Aorta (tissue), 5 donors: ENCODE measurements at regions not wholly inside any gene's neighbourhood (a gene's known extent, or its start where the extent isn't known, plus 50 kb on each side); places are given as distances from the start of the nearest gene placed in this dataset.

Experiments used
- ATAC-seq: fragments of 200-7000 bp; cut with Tn5 transposase; one replicate; pipeline ENCODE4 v1.9.1; 2022; ENCODE audit warnings: moderate library complexity; ENCODE audit not compliant: low FRiP score
- DNase-seq, 2 donors: peaks; one replicate each; pipeline ENCODE4 v3.0.0-alpha.2; 2020
- H3K27ac ChIP-seq, 2 donors: one replicate each; pipeline ENCODE4 v1.5.1; 2013; ENCODE audit warnings: low read length in 2 of 2, mild to moderate bottlenecking in 2 of 2, moderate library complexity in 2 of 2, control low read depth in 1 of 2, inconsistent platforms in 1 of 2, low read depth in 1 of 2
- H3K27me3 ChIP-seq, 2 donors: one replicate each; pipeline ENCODE4 v1.6.1; 2013; ENCODE audit warnings: control low read depth in 1 of 2, low read length in 1 of 2, mild to moderate bottlenecking in 1 of 2, moderate library complexity in 1 of 2; ENCODE audit not compliant: insufficient read depth in 2 of 2, control insufficient read depth in 1 of 2
- H3K36me3 ChIP-seq, 2 donors: one replicate each; pipeline ENCODE4 v1.6.1; 2013; ENCODE audit warnings: control low read depth in 1 of 2, low read length in 1 of 2, mild to moderate bottlenecking in 1 of 2; ENCODE audit not compliant: insufficient read depth in 2 of 2, control insufficient read depth in 1 of 2
- H3K4me1 ChIP-seq, 2 donors: one replicate each; pipeline ENCODE4 v1.6.1; 2013; ENCODE audit warnings: low read length in 2 of 2, control low read depth in 1 of 2, mild to moderate bottlenecking in 1 of 2, moderate library complexity in 1 of 2; ENCODE audit not compliant: insufficient read depth in 2 of 2, control insufficient read depth in 1 of 2
- H3K4me3 ChIP-seq, 2 donors: one replicate each; pipeline ENCODE4 v1.5.1; 2013; ENCODE audit warnings: low read length in 2 of 2, control low read depth in 1 of 2, mild to moderate bottlenecking in 1 of 2
- H3K9me3 ChIP-seq: one replicate; pipeline ENCODE4 v1.6.1; 2013; ENCODE audit warnings: mild to moderate bottlenecking, low read length; ENCODE audit not compliant: control insufficient read depth
- WGBS, 2 donors: extraction: QIAGEN DNeasy Blood & Tissue Kit; methylation state at CpG; one replicate each; pipeline ENCODE4 v1.1.7; 2013; 5-methylcytosine and 5-hydroxymethylcytosine counted together
- intact Hi-C, 2 donors: fragments of 100-400 bp; cut with DNase I; formaldehyde crosslinking; loops; one replicate each; pipeline versions ENCODE4 v1.14.2 to v1.15.0; 2022
- donor health status: healthy with polysubstance abuse.
- donor health status: Bipolar disorder and iron deficiency.
- donor health status: DM: no; HTN: no; CAD: no.
- donor health status: DM: no; HTN: no; CAD: no.
- donor health status: DM: yes; HTN: yes; CAD: no.

DNA sequence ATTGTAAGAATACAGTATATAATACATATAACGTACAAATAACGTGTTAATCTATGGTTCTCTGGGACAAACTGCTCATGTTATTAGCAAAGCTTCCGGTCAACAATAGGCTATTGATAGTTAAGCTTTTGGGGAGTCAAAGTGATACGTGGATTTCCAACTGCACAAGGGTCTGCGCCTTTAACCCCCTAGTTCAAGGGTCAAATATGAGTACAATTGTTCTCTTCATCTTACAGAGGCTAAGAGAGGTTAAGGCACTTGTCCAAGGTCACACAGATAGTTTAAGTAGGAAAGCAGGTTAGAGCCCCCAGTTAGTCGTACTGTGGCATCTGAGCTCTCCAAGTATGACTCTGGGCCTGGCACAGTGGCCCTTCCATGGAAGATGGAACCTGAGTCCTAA, 204.3 kb upstream of the KRR1 start:
- DNase-seq (no peak), ATAC-seq (no peak)
- Histone ChIP-seq H3K27ac (no peak overlapping the region), H3K27me3 (no peaks in the 10 kb centered on the region), H3K9me3 (no peaks in the 10 kb centered on the region), H3K36me3 (no peaks in the 10 kb centered on the region), H3K4me3 (no peak overlapping the region), H3K4me1 (no peaks in the 10 kb centered on the region)
- 95 to 96% methylated on average over 6 of the region's 6 CpGs for WGBS, 2 donors
- intact Hi-C loops: no loop called here

- Histone ChIP-seq H3K9me3 (no peaks in the 10 kb centered on the region), H3K36me3 (no peaks in the 10 kb centered on the region), H3K4me1 (no peaks in the 10 kb centered on the region), H3K27me3 (no peaks in the 10 kb centered on the region), H3K4me3 (no peak overlapping the region), H3K27ac (no peak overlapping the region)
- 60 to 70% methylated on average over 4 of the region's 4 CpGs for WGBS, 2 donors
- no peak for DNase-seq
- ATAC-seq: no peak
- intact Hi-C loops: no loop called here
Measured at GRCh38 chr12:75715323-75715644, 203.9 kb upstream of the KRR1 start.

DNA sequence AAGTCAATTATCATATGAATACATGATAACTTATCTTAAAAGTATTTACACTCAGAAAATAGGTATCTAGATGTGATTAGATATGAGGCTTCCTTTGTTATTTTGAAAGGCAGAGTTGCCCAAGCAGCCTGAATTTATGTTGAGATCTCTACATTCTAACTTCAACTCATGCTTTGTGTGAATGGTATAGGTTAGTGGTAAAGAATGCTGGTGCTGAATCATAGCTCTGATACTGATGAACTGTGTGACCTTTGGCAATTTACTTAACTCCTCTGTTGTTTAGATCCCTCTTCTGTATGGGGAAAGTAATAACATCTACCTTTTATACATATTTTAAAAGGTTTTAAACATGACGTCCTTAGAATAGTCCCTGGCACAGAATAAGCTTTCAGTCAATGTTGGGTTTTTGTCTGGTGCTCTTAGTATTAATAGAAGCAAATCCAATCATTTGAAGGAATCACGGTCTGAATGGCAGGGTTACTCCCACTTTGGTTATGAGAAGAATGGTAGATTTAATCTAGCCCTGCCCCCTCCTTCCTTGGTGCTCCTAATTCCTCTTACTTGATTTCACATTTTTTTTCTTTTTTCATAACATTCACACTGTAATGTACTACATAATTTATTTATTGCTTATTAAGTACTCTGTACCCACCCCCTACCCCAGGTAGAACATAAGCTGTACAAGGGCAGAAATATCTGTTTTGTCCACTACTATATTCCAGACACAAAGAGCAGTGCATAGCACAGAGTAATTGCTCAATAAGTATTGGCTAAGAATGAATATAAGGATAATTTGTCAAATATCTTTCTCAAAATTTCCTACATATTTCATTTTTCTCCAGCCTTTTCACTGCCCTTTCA, 203.3 kb upstream of the KRR1 start:
- DNase-seq: no peak
- Histone ChIP-seq H3K4me3 (no peak overlapping the region), H3K27me3 (no peaks in the 10 kb centered on the region), H3K9me3 (no peaks in the 10 kb centered on the region), H3K27ac (no peak overlapping the region), H3K4me1 (no peaks in the 10 kb centered on the region), H3K36me3 (no peaks in the 10 kb centered on the region)
- WGBS, 2 donors: 56 to 63% methylated on average over 2 of the region's 2 CpGs
- no peak for ATAC-seq
- intact Hi-C loops: no loop called here

- intact Hi-C loops: no loop called here
- no peak for DNase-seq
- ATAC-seq: no peak
Measured at GRCh38 chr12:75713434-75713833, 202.0 kb upstream of the KRR1 start.

GRCh38 chr12:75712223-75712622, 200.8 kb upstream of the KRR1 start:
- intact Hi-C loops: no loop called here
- DNase-seq (no peak), ATAC-seq (no peak)
- no peaks in the 10 kb centered on the region for H3K36me3 ChIP-seq
- H3K4me1 ChIP-seq: no peaks in the 10 kb centered on the region
- H3K4me3 ChIP-seq: no peak overlapping the region
- no peaks in the 10 kb centered on the region for H3K27me3 ChIP-seq
- no peak overlapping the region for H3K27ac ChIP-seq
- H3K9me3 ChIP-seq: no peaks in the 10 kb centered on the region

More at GRCh38 chr12:75713434-75713833, 202.0 kb upstream of the KRR1 start:
- H3K4me1 ChIP-seq: no peaks in the 10 kb centered on the region
- H3K27ac ChIP-seq: no peak overlapping the region
- no peaks in the 10 kb centered on the region for H3K27me3 ChIP-seq
- 97 to 98% methylated on average over 3 of the region's 3 CpGs for WGBS, 2 donors
- H3K4me3 ChIP-seq: no peak overlapping the region
- no peaks in the 10 kb centered on the region for H3K9me3 ChIP-seq
- no peaks in the 10 kb centered on the region for H3K36me3 ChIP-seq

DNA sequence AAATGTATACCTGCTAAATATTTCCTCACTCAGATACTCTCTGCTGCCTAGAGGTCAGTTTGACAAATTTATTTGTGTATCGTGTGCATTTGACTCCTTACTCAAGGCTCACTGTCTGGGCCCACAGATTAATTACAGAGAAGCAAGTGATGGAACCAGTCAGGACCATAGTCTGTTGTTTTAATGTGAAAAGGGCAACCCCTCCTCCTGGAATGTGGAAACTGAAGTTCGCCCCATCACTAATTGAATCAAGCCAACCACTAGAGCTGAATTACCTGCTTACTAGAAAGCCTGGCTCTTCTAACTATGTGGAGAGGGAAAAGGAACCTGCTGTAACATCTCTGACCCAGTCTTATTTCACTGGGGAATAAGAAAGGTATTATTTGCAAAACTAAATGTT, 199.9 kb upstream of the KRR1 start:
- H3K36me3 ChIP-seq: no peaks in the 10 kb centered on the region
- H3K27ac ChIP-seq: no peak overlapping the region
- no peak for ATAC-seq
- no peaks in the 10 kb centered on the region for H3K9me3 ChIP-seq
- no peak for DNase-seq
- no peak overlapping the region for H3K4me3 ChIP-seq
- intact Hi-C loops: no loop called here
- 97 to 98% methylated on average over 2 of the region's 2 CpGs for WGBS, 2 donors
- H3K4me1 ChIP-seq: no peaks in the 10 kb centered on the region
- no peaks in the 10 kb centered on the region for H3K27me3 ChIP-seq

DNA sequence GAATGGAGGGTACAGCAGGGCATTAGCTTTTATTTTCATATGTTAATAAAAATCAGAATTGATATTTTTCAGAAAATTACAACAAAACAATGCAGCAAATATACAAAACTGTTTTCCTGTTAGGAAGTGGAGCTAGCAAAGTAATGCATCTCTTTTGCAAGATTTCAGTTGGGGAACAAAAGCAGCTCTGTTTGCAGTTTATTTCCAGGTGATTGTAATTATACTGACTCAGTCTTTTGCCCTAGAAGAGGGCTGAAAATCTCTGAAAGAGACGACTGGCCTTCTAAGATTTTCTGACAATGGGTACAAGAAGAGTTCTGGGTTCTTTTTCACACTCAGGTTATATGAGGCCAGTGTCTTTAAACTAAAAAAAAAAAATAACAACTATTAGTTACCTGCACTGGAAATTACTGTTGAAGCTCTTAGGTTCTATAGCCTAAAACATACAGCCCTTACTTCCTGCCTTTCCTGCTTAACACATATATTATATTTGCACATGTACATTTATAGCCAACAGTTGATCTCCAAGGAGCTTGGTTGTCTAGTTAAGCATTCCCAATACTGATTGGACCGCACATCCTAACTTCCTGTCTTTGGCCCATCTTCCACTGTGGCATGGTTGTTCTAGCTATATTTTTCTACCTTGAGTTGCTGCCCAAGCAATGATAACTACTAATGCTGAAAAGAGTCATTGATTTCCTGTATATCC, 199.1 kb upstream of the KRR1 start:
- Histone ChIP-seq H3K36me3 (no peaks in the 10 kb centered on the region), H3K4me3 (no peak overlapping the region), H3K27ac (no peak overlapping the region), H3K27me3 (no peaks in the 10 kb centered on the region), H3K9me3 (no peaks in the 10 kb centered on the region), H3K4me1 (no peaks in the 10 kb centered on the region)
- no peak for ATAC-seq
- WGBS, 2 donors: 92% methylated on average over 2 of the region's 2 CpGs
- no peak for DNase-seq
- intact Hi-C loops: no loop called here

DNA sequence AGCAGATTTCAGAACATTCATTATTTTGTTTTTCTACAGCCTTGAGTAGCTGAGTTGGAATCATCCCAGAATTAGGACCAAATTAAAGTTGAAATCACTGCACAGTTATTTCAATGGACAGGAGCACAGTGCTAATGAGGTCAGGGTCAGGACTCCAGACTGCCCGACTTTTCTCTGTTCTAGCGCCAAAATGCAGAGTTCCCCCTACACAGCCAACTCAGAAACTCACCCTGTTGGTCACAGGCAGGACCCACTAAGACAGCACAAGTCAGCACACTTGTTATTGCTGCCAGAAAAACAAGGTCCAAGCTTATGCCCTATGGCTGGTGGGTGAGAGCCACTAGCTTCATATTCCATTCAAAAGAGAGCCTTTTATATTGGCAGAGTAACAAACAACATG, 198.1 kb upstream of the KRR1 start:
- WGBS, 2 donors: 90 to 98% methylated on average over 2 of the region's 2 CpGs
- intact Hi-C loops: no loop called here
- Histone ChIP-seq H3K27ac (no peak overlapping the region), H3K4me1 (no peaks in the 10 kb centered on the region), H3K9me3 (no peaks in the 10 kb centered on the region), H3K27me3 (no peaks in the 10 kb centered on the region), H3K36me3 (no peaks in the 10 kb centered on the region), H3K4me3 (no peak overlapping the region)
- no peak for DNase-seq
- no peak for ATAC-seq

- Histone ChIP-seq H3K27me3 (no peaks in the 10 kb centered on the region), H3K9me3 (no peaks in the 10 kb centered on the region), H3K36me3 (no peaks in the 10 kb centered on the region), H3K4me3 (no peak overlapping the region), H3K27ac (no peak overlapping the region), H3K4me1 (no peaks in the 10 kb centered on the region)
- ATAC-seq (no peak), DNase-seq (no peak)
- WGBS, 2 donors: 81 to 92% methylated on average over 1 of the region's 1 CpG
- intact Hi-C loops: no loop called here
Measured at GRCh38 chr12:75708802-75709201, 197.4 kb upstream of the KRR1 start.
